C4-2B (cell line): ENCODE measurements at regions not wholly inside any gene's neighbourhood (a gene's known extent, or its start where the extent isn't known, plus 50 kb on each side); places are given as distances from the start of the nearest gene placed in this dataset.

Experiments used
- CTCF ChIP-seq: fragments of 450-650 bp; conservative IDR thresholded peaks from 2 replicates; pipeline ENCODE4 v1.5.1; 2017; ENCODE audit warnings: mild to moderate bottlenecking
- ZFX ChIP-seq: fragments of 450-650 bp; IDR thresholded peaks from 2 replicates; pipeline ENCODE4 v1.6.1; 2017

GRCh38 chr9:88044200-88044599 lies 69.9 kb upstream of the CDK20 start:
- TF ChIP-seq CTCF (no peak), ZFX (no peak)
